H9 (cell line): ENCODE measurements at regions not wholly inside any gene's neighbourhood (a gene's known extent, or its start where the extent isn't known, plus 50 kb on each side); places are given as distances from the start of the nearest gene placed in this dataset.

Source experiments
- DNase-seq: peaks from one replicate; pipeline ENCODE4 v3.0.0-alpha.2; 2017
- H2AFZ ChIP-seq: one replicate; pipeline ENCODE4 v1.6.1; 2013; ENCODE audit warnings: mild to moderate bottlenecking, low read length, control low read depth, moderate library complexity
- H2AK5ac ChIP-seq: 2 replicates; pipeline ENCODE4 v1.6.1; 2013; ENCODE audit warnings: low read length, control low read depth, mixed read lengths; ENCODE audit not compliant: insufficient read length
- H2BK120ac ChIP-seq: one replicate; pipeline ENCODE4 v1.6.1; 2013; ENCODE audit warnings: low read depth, mild to moderate bottlenecking, low read length, control low read depth, inconsistent platforms; ENCODE audit not compliant: poor library complexity, severe bottlenecking
- H2BK12ac ChIP-seq: 2 replicates; pipeline ENCODE4 v1.6.1; 2013; ENCODE audit warnings: low read length, control low read depth, mixed read lengths, low read depth; ENCODE audit not compliant: insufficient read length
- H2BK15ac ChIP-seq: 2 replicates; pipeline ENCODE4 v1.6.1; 2013; ENCODE audit warnings: low read depth, low read length, control low read depth
- H2BK20ac ChIP-seq: one replicate; pipeline ENCODE4 v1.6.1; 2013; ENCODE audit warnings: low read depth, mild to moderate bottlenecking, low read length, control low read depth, inconsistent platforms; ENCODE audit not compliant: poor library complexity, severe bottlenecking
- H2BK5ac ChIP-seq: 2 replicates; pipeline ENCODE4 v1.6.1; 2013; ENCODE audit warnings: low read length, control low read depth, mixed read lengths; ENCODE audit not compliant: insufficient read length
- H3K14ac ChIP-seq: 2 replicates; pipeline ENCODE4 v1.6.1; 2013; ENCODE audit warnings: low read length, control low read depth; ENCODE audit not compliant: insufficient read depth
- H3K18ac ChIP-seq: 2 replicates; pipeline ENCODE4 v1.6.1; 2013; ENCODE audit warnings: low read depth, mild to moderate bottlenecking, mixed read lengths, low read length, control low read depth; ENCODE audit not compliant: insufficient read length
- H3K23ac ChIP-seq: 2 replicates; pipeline ENCODE4 v1.6.1; 2013; ENCODE audit warnings: low read length, control low read depth, mixed read lengths, low read depth; ENCODE audit not compliant: insufficient read length
- H3K23me2 ChIP-seq: 2 replicates; pipeline ENCODE4 v1.6.1; 2013; ENCODE audit warnings: low read depth, mild to moderate bottlenecking, mixed read lengths, low read length, control low read depth; ENCODE audit not compliant: insufficient read length, poor library complexity, severe bottlenecking
- H3K27ac ChIP-seq: 2 replicates; pipeline ENCODE4 v1.5.1; 2013; ENCODE audit warnings: low read length, control low read depth, mixed read lengths, low read depth; ENCODE audit not compliant: insufficient read length
- H3K27me3 ChIP-seq: 2 replicates; pipeline ENCODE4 v1.6.1; 2013; ENCODE audit warnings: low read length, control low read depth, inconsistent platforms; ENCODE audit not compliant: insufficient read depth
- H3K4ac ChIP-seq: 2 replicates; pipeline ENCODE4 v1.6.1; 2013; ENCODE audit warnings: low read depth, mild to moderate bottlenecking, control low read depth, inconsistent platforms, low read length, moderate library complexity
- H3K4me1 ChIP-seq: 2 replicates; pipeline ENCODE4 v1.6.1; 2013; ENCODE audit warnings: low read length, control low read depth, inconsistent platforms; ENCODE audit not compliant: insufficient read depth
- H3K4me2 ChIP-seq: 2 replicates; pipeline ENCODE4 v1.6.1; 2013; ENCODE audit warnings: low read length, control low read depth, mixed read lengths; ENCODE audit not compliant: insufficient read length, insufficient read depth
- H3K56ac ChIP-seq: 2 replicates; pipeline ENCODE4 v1.6.1; 2013; ENCODE audit warnings: low read depth, mild to moderate bottlenecking, mixed read lengths, low read length, control low read depth; ENCODE audit not compliant: insufficient read length
- H3K79me1 ChIP-seq: 2 replicates; pipeline ENCODE4 v1.6.1; 2013; ENCODE audit warnings: low read depth, mild to moderate bottlenecking, moderate library complexity, low read length, control low read depth, inconsistent platforms; ENCODE audit not compliant: insufficient read depth, poor library complexity, severe bottlenecking
- H3K79me2 ChIP-seq: 2 replicates; pipeline ENCODE4 v1.6.1; 2013; ENCODE audit warnings: low read length, control low read depth, inconsistent platforms; ENCODE audit not compliant: insufficient read depth
- H3K9ac ChIP-seq: 2 replicates; pipeline ENCODE4 v1.6.1; 2013; ENCODE audit warnings: low read length, control low read depth, mixed read lengths; ENCODE audit not compliant: insufficient read length; ENCODE audit errors: extremely low read depth
- H3K9me3 ChIP-seq: one replicate; pipeline ENCODE4 v1.6.1; 2013; ENCODE audit warnings: low read depth, low read length, inconsistent platforms; ENCODE audit not compliant: control insufficient read depth
- H3T11ph ChIP-seq: one replicate; pipeline ENCODE4 v1.6.1; 2013; ENCODE audit warnings: mild to moderate bottlenecking, low read length, control low read depth, inconsistent platforms
- H4K20me1 ChIP-seq: one replicate; pipeline ENCODE4 v1.6.1; 2013; ENCODE audit not compliant: control insufficient read depth, insufficient read length, insufficient read depth
- H4K5ac ChIP-seq: 2 replicates; pipeline ENCODE4 v1.6.1; 2013; ENCODE audit warnings: low read depth, mild to moderate bottlenecking, mixed read lengths, low read length, control low read depth; ENCODE audit not compliant: insufficient read length
- H4K8ac ChIP-seq: replicated peaks from 2 replicates; pipeline ENCODE4 v1.6.1; 2013; ENCODE audit warnings: low read length, control low read depth, mixed read lengths, low read depth; ENCODE audit not compliant: insufficient read length
- H4K91ac ChIP-seq: 2 replicates; pipeline ENCODE4 v1.6.1; 2013; ENCODE audit warnings: low read depth, mild to moderate bottlenecking, moderate library complexity, mixed read lengths, low read length, control low read depth; ENCODE audit not compliant: insufficient read length
- H3K27ac Mint-ChIP-seq, 3 experiments: 2 replicates in 2 of 3; 3 replicates in 1 of 3; pipeline ENCODE4 v1.8.0; 2020 to 2021; ENCODE audit warnings: mixed read lengths in 3 of 3, mild to moderate bottlenecking in 1 of 3, moderate library complexity in 1 of 3
- H3K27me3 Mint-ChIP-seq: 2 replicates; pipeline ENCODE4 v1.8.0; 2021; ENCODE audit warnings: low read depth, mild to moderate bottlenecking, moderate library complexity, mixed read lengths
- H3K36me3 Mint-ChIP-seq, 3 experiments: 2 replicates in 2 of 3; 3 replicates in 1 of 3; pipeline ENCODE4 v1.8.0; 2020 to 2021; ENCODE audit warnings: low read depth in 3 of 3, mixed read lengths in 3 of 3; ENCODE audit not compliant: insufficient read depth in 1 of 3
- H3K4me1 Mint-ChIP-seq, 2 experiments: 2 replicates each; pipeline ENCODE4 v1.8.0; 2020; ENCODE audit warnings: mixed read lengths in 2 of 2
- H3K4me3 Mint-ChIP-seq, 2 experiments: 2 replicates in 1 of 2; 3 replicates in 1 of 2; pipeline ENCODE4 v1.8.0; 2020 to 2021; ENCODE audit warnings: mild to moderate bottlenecking in 2 of 2, mixed read lengths in 2 of 2, moderate library complexity in 1 of 2
- H3K9me3 Mint-ChIP-seq, 2 experiments: 2 replicates in 1 of 2; 3 replicates in 1 of 2; pipeline ENCODE4 v1.8.0; 2020; ENCODE audit warnings: mild to moderate bottlenecking in 2 of 2, mixed read lengths in 2 of 2, moderate library complexity in 1 of 2
- TF ChIP-seq, protein P1 (sequence below): fragments of 200-600 bp; sonication (generic); conservative IDR thresholded peaks from 3 replicates; pipeline ENCODE4 v1.8.0; 2021; ENCODE audit warnings: antibody characterized with exemption, mild to moderate bottlenecking

- H2BK12ac ChIP-seq = no peak overlapping the region
- no peaks in the 10 kb centered on the region for H3K79me2 ChIP-seq
- TF ChIP-seq, protein P1, sequence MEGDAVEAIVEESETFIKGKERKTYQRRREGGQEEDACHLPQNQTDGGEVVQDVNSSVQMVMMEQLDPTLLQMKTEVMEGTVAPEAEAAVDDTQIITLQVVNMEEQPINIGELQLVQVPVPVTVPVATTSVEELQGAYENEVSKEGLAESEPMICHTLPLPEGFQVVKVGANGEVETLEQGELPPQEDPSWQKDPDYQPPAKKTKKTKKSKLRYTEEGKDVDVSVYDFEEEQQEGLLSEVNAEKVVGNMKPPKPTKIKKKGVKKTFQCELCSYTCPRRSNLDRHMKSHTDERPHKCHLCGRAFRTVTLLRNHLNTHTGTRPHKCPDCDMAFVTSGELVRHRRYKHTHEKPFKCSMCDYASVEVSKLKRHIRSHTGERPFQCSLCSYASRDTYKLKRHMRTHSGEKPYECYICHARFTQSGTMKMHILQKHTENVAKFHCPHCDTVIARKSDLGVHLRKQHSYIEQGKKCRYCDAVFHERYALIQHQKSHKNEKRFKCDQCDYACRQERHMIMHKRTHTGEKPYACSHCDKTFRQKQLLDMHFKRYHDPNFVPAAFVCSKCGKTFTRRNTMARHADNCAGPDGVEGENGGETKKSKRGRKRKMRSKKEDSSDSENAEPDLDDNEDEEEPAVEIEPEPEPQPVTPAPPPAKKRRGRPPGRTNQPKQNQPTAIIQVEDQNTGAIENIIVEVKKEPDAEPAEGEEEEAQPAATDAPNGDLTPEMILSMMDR = no peak
- Mint-ChIP-seq H3K27ac (no peak overlapping the region), H3K9me3 (peaks cover 4 to 5% of the 10 kb centered on the region in 2 experiments; a peak in 4 of 5 replicates), H3K4me3 (no peak overlapping the region), H3K27me3 (peaks cover 11% of the 10 kb centered on the region), H3K36me3 (peaks cover 0 to 4% (median 2%) of the 10 kb centered on the region in 3 experiments; a peak in 4 of 7 replicates), H3K4me1 (peaks cover 16 to 26% of the 10 kb centered on the region in 2 experiments)
- no peaks in the 10 kb centered on the region for H4K20me1 ChIP-seq
- H3K4me2 ChIP-seq = no peak overlapping the region
- no peak overlapping the region for H4K91ac ChIP-seq
- H3K23ac ChIP-seq = no peak overlapping the region
- H3K4ac ChIP-seq = no peak overlapping the region
- H3K23me2 ChIP-seq = no peaks in the 10 kb centered on the region
- H3K9ac ChIP-seq = no peak overlapping the region
- no peak overlapping the region for H2BK20ac ChIP-seq
- no peak overlapping the region for H3K18ac ChIP-seq
- no peaks in the 10 kb centered on the region for H3K4me1 ChIP-seq
- no peak overlapping the region for H2AFZ ChIP-seq
- no peak overlapping the region for H2BK120ac ChIP-seq
- no peaks in the 10 kb centered on the region for H3K79me1 ChIP-seq
- no peaks in the 10 kb centered on the region for H3K9me3 ChIP-seq
- H4K8ac ChIP-seq = no peak overlapping the region
- H2BK5ac ChIP-seq = no peak overlapping the region
- peak; percentile 14 for DNase-seq
- no peak overlapping the region for H3K27ac ChIP-seq
- no peaks in the 10 kb centered on the region for H3K27me3 ChIP-seq
- H4K5ac ChIP-seq = no peak overlapping the region
- no peak overlapping the region for H3T11ph ChIP-seq
- H3K14ac ChIP-seq = no peak overlapping the region
- H2BK15ac ChIP-seq = no peak overlapping the region
- H2AK5ac ChIP-seq = no peak overlapping the region
- H3K56ac ChIP-seq = no peak overlapping the region
Observed at GRCh38 chr15:77854980-77855379, 222.3 kb upstream of the LINGO1 start.
